ENCODE measurements at regions not wholly inside any gene's neighbourhood (a gene's known extent, or its start where the extent isn't known, plus 50 kb on each side); places are given as distances from the start of the nearest gene placed in this dataset.

DNA sequence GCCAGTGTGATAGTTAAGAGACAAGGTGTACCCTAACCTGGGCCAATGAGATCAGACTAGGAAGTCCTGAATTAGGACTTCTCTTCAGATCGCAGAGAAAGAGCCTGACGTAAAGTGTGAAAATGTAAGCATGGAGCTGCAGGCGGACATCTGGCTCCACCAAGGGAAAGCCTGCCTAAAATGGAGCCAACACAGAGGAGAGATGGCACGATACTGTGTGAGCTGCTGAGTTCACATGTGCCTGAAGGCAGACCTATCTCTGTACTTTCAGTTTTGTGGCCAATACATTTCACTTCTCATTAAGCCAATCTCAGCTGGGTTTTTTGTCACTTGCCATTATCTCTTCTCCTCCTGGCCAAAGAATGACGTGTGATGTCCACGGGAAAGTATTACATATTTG lies 210.5 kb downstream of the ELAVL2 start:
- Histone ChIP-seq H3K36me3 (ENCODE audit: low read depth) (no peaks in the 10 kb centered on the region; the same call in 1 of the 2 replicates), H3K27ac (ENCODE audit: poor library complexity, severe bottlenecking) (no peak overlapping the region), H3K4me3 (ENCODE audit: severe bottlenecking) (no peak overlapping the region), H3K4me1 (ENCODE audit: insufficient read depth, poor library complexity, severe bottlenecking) (peaks cover 3% of the 10 kb centered on the region), H3K9me3 (ENCODE audit: severe bottlenecking) (no peaks in the 10 kb centered on the region), H3K27me3 (ENCODE audit: insufficient read depth, poor library complexity, severe bottlenecking) (no peaks in the 10 kb centered on the region)
- ATAC-seq (ENCODE audit: low read depth) (no peak), DNase-seq (ENCODE audit: low spot score) (no peak)
- TF ChIP-seq, protein P1, sequence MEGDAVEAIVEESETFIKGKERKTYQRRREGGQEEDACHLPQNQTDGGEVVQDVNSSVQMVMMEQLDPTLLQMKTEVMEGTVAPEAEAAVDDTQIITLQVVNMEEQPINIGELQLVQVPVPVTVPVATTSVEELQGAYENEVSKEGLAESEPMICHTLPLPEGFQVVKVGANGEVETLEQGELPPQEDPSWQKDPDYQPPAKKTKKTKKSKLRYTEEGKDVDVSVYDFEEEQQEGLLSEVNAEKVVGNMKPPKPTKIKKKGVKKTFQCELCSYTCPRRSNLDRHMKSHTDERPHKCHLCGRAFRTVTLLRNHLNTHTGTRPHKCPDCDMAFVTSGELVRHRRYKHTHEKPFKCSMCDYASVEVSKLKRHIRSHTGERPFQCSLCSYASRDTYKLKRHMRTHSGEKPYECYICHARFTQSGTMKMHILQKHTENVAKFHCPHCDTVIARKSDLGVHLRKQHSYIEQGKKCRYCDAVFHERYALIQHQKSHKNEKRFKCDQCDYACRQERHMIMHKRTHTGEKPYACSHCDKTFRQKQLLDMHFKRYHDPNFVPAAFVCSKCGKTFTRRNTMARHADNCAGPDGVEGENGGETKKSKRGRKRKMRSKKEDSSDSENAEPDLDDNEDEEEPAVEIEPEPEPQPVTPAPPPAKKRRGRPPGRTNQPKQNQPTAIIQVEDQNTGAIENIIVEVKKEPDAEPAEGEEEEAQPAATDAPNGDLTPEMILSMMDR (IDR thresholded peaks at IDR 0.05; ENCODE audit: poor library complexity, severe bottlenecking), result no peak

DNA sequence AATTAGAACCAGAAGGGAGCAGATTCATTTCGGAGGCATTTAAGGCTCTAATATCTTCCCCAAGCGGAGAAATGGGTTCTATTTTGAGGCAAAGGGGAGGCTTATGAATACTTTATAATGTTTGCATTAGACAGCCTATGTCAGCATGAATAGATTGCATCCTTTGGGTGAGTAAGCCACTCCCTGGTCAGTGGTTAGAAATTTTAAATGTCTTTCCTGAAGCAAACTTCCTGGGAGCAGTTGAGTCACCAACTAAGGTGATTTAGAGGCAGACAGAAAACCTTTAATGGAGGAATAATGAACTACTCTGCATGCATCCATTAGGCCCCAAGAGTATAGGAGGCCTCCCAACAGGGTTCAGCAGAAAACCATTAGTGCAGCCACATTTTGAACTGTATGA lies 204.9 kb downstream of the ELAVL2 start:
- Histone ChIP-seq H3K4me1 (ENCODE audit: insufficient read depth, poor library complexity, severe bottlenecking) (peaks cover 18% of the 10 kb centered on the region), H3K27ac (ENCODE audit: poor library complexity, severe bottlenecking) (peak overlapping the region; percentile 91), H3K36me3 (ENCODE audit: low read depth) (no peaks in the 10 kb centered on the region; the same call in none of the 2 replicates), H3K27me3 (ENCODE audit: insufficient read depth, poor library complexity, severe bottlenecking) (no peaks in the 10 kb centered on the region), H3K9me3 (ENCODE audit: severe bottlenecking) (no peaks in the 10 kb centered on the region), H3K4me3 (ENCODE audit: severe bottlenecking) (no peak overlapping the region)
- DNase-seq (ENCODE audit: low spot score) (no peak), ATAC-seq (ENCODE audit: low read depth) (peak; percentile 98)
- TF ChIP-seq, protein P1 (IDR thresholded peaks at IDR 0.05; ENCODE audit: poor library complexity, severe bottlenecking), result no peak

DNA sequence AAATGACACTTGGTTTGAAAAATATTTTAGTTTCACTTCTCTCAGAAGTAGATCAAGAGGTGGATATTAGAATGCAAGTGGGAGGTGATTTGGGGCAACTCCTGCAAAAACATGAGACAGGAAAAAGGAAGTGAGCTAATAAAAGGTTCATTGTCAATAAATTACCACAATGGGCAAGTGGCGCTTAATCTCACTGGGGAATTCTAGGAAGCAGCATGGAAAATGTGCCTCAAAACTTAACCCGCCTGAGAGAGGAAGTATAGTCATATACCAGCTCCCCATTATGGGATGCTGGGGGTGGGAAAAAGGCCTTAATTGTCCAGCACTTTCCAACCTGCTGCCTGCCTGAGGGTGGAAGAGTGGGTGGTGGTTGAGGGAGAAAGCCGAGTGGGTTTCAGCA lies 204.1 kb downstream of the ELAVL2 start:
- H3K4me1 ChIP-seq (ENCODE audit: insufficient read depth, poor library complexity, severe bottlenecking), result peaks cover 18% of the 10 kb centered on the region
- DNase-seq (ENCODE audit: low spot score) (no peak), ATAC-seq (ENCODE audit: low read depth) (no peak)
- H3K4me3 ChIP-seq (ENCODE audit: severe bottlenecking), result no peak overlapping the region
- TF ChIP-seq, protein P1 (IDR thresholded peaks at IDR 0.05; ENCODE audit: poor library complexity, severe bottlenecking), result no peak
- peak overlapping the region; percentile 91 for H3K27ac ChIP-seq (ENCODE audit: poor library complexity, severe bottlenecking)
- no peaks in the 10 kb centered on the region for H3K9me3 ChIP-seq (ENCODE audit: severe bottlenecking)
- no peaks in the 10 kb centered on the region for H3K27me3 ChIP-seq (ENCODE audit: insufficient read depth, poor library complexity, severe bottlenecking)
- H3K36me3 ChIP-seq (ENCODE audit: low read depth), result no peaks in the 10 kb centered on the region; the same call in none of the 2 replicates

DNA sequence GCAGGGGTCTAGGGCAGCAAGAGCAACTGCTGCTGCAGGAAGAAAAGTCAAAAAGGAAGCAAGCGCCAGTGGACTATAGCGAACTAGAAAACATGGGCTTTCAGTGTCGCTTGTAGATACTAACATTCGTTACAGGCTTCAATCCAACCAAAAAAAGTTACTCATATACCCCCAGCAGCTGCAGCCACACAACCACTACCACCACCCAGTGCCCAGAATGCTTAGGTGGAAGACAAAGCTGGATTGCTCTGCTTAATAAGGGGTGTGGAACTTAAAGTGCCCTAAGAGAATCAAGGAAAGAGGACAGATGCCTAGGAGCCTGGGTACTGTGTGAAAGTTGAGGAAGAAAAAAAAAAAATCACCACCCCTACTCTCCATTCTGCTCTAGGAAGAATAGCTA lies 203.6 kb downstream of the ELAVL2 start:
- Histone ChIP-seq H3K36me3 (ENCODE audit: low read depth) (no peaks in the 10 kb centered on the region; the same call in none of the 2 replicates), H3K4me3 (ENCODE audit: severe bottlenecking) (no peak overlapping the region), H3K27me3 (ENCODE audit: insufficient read depth, poor library complexity, severe bottlenecking) (no peaks in the 10 kb centered on the region), H3K4me1 (ENCODE audit: insufficient read depth, poor library complexity, severe bottlenecking) (peaks cover 18% of the 10 kb centered on the region), H3K9me3 (ENCODE audit: severe bottlenecking) (no peaks in the 10 kb centered on the region), H3K27ac (ENCODE audit: poor library complexity, severe bottlenecking) (peak overlapping the region; percentile 91)
- ATAC-seq (ENCODE audit: low read depth) (no peak), DNase-seq (ENCODE audit: low spot score) (no peak)
- TF ChIP-seq, protein P1 (IDR thresholded peaks at IDR 0.05; ENCODE audit: poor library complexity, severe bottlenecking), result no peak

DNA sequence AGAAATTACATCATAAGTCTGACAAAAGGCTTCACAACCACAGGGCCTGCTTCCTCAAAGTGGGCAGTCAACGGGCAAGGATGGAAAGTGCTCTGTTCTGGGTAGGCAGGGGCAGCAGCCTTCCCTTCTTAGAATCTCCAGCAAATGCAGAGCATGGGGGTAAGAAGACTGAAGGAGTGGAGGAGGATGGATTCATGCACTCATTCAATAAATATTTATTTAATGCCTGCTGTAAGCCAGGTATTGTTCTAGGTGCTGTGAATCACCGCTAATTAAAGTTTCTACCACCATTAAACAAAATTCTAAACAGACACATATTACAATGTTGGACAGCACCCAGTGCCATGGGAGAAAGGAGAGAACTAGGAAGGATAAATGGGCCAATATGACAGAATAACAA lies 195.6 kb downstream of the ELAVL2 start:
- H3K36me3 ChIP-seq (ENCODE audit: low read depth), result peaks cover 12% of the 10 kb centered on the region
- no peak overlapping the region for H3K27ac ChIP-seq (ENCODE audit: poor library complexity, severe bottlenecking)
- TF ChIP-seq, protein P1 (IDR thresholded peaks at IDR 0.05; ENCODE audit: poor library complexity, severe bottlenecking), result no peak
- no peak for DNase-seq (ENCODE audit: low spot score)
- H3K4me3 ChIP-seq (ENCODE audit: severe bottlenecking), result no peak overlapping the region
- H3K27me3 ChIP-seq (ENCODE audit: insufficient read depth, poor library complexity, severe bottlenecking), result no peaks in the 10 kb centered on the region
- H3K4me1 ChIP-seq (ENCODE audit: insufficient read depth, poor library complexity, severe bottlenecking), result no peaks in the 10 kb centered on the region
- ATAC-seq (ENCODE audit: low read depth), result peak; percentile 29; the same call in 1 of the 3 replicates
- no peaks in the 10 kb centered on the region for H3K9me3 ChIP-seq (ENCODE audit: severe bottlenecking)

All from RWPE2 (cell line).